ENCODE measurements at regions not wholly inside any gene's neighbourhood (a gene's known extent, or its start where the extent isn't known, plus 50 kb on each side); places are given as distances from the start of the nearest gene placed in this dataset.
A peak's percentile ranks its signal among the peaks of the same experiment; 100 is the strongest.

DNA sequence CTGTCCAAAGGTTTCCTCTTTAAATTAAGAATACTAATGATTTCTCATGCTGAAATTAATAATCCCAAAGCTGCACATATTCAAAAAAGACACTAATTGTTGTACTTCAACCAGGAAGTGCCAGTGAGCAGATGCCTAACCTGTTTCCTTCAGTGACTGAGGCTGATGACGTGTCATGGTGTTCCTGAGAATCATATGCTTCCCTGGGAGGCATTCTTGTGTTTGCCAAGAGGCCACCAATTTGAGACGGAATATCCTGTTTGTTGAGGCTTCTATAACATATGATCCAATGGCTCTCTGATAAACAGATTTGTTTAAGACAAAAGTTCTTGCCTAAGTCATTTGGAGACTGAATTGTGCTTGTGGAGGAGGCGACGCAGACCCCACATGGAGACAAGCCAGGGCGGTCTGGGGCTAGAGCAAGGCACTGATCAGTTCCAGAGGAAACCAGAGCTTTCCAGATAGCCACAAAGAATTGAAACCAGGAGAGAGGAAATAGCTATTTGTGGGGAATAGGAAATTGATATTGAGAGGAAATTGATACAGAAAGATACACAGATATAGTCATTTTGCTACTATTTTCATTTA is 66.4 kb upstream of the ZNF608 start:
- H3K36me3 Mint-ChIP-seq (ENCODE audit: low read depth), result no peaks in the 10 kb centered on the region
- H3K9me3 Mint-ChIP-seq, result no peaks in the 10 kb centered on the region
- H3K27me3 ChIP-seq (ENCODE audit: control insufficient read depth, insufficient read depth, low read length, poor library complexity, severe bottlenecking), result no peaks in the 10 kb centered on the region
- H3K36me3 ChIP-seq (ENCODE audit: control insufficient read depth, insufficient read depth, low read length), result no peaks in the 10 kb centered on the region
- H3K27me3 Mint-ChIP-seq (ENCODE audit: insufficient read depth), result no peaks in the 10 kb centered on the region
- H3K27ac ChIP-seq (ENCODE audit: low read depth, low read length), result no peak overlapping the region
- DNase-seq, result no peak
- H3K4me3 ChIP-seq (ENCODE audit: low read length), result no peak overlapping the region
- TF ChIP-seq, protein P1, sequence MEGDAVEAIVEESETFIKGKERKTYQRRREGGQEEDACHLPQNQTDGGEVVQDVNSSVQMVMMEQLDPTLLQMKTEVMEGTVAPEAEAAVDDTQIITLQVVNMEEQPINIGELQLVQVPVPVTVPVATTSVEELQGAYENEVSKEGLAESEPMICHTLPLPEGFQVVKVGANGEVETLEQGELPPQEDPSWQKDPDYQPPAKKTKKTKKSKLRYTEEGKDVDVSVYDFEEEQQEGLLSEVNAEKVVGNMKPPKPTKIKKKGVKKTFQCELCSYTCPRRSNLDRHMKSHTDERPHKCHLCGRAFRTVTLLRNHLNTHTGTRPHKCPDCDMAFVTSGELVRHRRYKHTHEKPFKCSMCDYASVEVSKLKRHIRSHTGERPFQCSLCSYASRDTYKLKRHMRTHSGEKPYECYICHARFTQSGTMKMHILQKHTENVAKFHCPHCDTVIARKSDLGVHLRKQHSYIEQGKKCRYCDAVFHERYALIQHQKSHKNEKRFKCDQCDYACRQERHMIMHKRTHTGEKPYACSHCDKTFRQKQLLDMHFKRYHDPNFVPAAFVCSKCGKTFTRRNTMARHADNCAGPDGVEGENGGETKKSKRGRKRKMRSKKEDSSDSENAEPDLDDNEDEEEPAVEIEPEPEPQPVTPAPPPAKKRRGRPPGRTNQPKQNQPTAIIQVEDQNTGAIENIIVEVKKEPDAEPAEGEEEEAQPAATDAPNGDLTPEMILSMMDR (conservative IDR thresholded peaks at IDR 0.05), result no peak
- H3K27ac Mint-ChIP-seq, result peak overlapping the region; percentile 33
- WGBS, 2 experiments (ENCODE audit: insufficient coverage in 1 of 2, insufficient read length in 1 of 2), result 93 to 96% methylated on average over 5 of the region's 5 CpGs
- H3K9me3 ChIP-seq (ENCODE audit: control insufficient read depth, low read length), result no peaks in the 10 kb centered on the region
- no peaks in the 10 kb centered on the region for H3K4me1 ChIP-seq (ENCODE audit: control insufficient read depth, insufficient read depth, low read length)
- peaks cover 4% of the 10 kb centered on the region for H3K4me1 Mint-ChIP-seq
- no peak overlapping the region for H3K9ac ChIP-seq (ENCODE audit: extremely low read depth, low read length, poor library complexity, severe bottlenecking)
- H3K4me3 Mint-ChIP-seq, result no peak overlapping the region

DNA sequence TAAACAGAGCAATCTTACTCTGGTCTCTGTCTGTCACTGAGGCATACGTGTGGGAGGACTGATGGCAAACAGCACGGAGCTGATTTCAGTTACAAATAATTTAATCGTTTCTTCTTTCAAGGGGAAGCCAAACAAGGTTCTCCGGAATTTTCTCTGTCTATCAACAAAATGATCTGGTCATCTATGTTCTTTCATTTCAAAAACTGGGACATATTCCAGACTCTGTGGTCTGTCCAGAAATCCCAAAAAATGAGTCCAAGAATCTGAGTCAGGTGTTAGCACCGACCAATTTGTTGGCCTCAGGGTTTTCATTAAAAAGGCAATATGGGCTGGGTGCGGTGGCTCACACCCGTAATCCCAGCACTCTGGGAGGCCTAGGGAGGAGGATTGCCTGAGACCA is 69.9 kb upstream of the ZNF608 start:
- no peak for DNase-seq
- no peaks in the 10 kb centered on the region for H3K27me3 ChIP-seq (ENCODE audit: control insufficient read depth, insufficient read depth, low read length, poor library complexity, severe bottlenecking)
- no peak overlapping the region for H3K9ac ChIP-seq (ENCODE audit: extremely low read depth, low read length, poor library complexity, severe bottlenecking)
- H3K4me3 ChIP-seq (ENCODE audit: low read length), result no peak overlapping the region
- Mint-ChIP-seq H3K27ac (no peak overlapping the region), H3K4me3 (no peak overlapping the region), H3K9me3 (no peaks in the 10 kb centered on the region), H3K4me1 (peaks cover 4% of the 10 kb centered on the region), H3K27me3 (ENCODE audit: insufficient read depth) (no peaks in the 10 kb centered on the region), H3K36me3 (ENCODE audit: low read depth) (no peaks in the 10 kb centered on the region)
- TF ChIP-seq, protein P1 (conservative IDR thresholded peaks at IDR 0.05), result no peak
- no peak overlapping the region for H3K27ac ChIP-seq (ENCODE audit: low read depth, low read length)
- no peaks in the 10 kb centered on the region for H3K9me3 ChIP-seq (ENCODE audit: control insufficient read depth, low read length)
- no peaks in the 10 kb centered on the region for H3K36me3 ChIP-seq (ENCODE audit: control insufficient read depth, insufficient read depth, low read length)
- 92 to 94% methylated on average over 4 to 7 of the region's 7 CpGs for WGBS, 2 experiments (ENCODE audit: insufficient coverage in 1 of 2, insufficient read length in 1 of 2)
- H3K4me1 ChIP-seq (ENCODE audit: control insufficient read depth, insufficient read depth, low read length), result no peaks in the 10 kb centered on the region

DNA sequence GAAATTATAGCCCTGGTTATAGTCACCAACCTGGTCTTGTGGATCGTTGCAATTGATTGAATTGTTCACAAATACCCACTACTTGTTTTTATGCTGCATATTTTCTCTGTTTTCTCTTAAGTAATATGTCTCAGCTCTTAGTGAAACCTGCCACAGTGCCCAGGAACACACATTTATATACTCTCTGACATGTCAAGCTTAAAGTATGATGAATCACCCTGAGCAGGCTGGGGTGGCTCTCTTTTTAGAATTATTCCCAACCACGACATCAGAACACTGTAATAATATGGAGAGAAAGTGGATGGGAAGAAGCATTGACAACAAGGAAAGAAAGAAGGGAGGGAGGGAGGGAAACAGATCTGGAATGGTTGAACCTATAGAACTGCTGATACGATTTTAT is 72.8 kb upstream of the ZNF608 start:
- WGBS, 2 experiments (ENCODE audit: insufficient coverage in 1 of 2, insufficient read length in 1 of 2), result 97% methylated on average over 2 of the region's 3 CpGs; no CpG with 5 or more reads in 1 of the 2 experiments
- Histone ChIP-seq H3K27ac (ENCODE audit: low read depth, low read length) (no peak overlapping the region), H3K36me3 (ENCODE audit: control insufficient read depth, insufficient read depth, low read length) (no peaks in the 10 kb centered on the region), H3K9ac (ENCODE audit: extremely low read depth, low read length, poor library complexity, severe bottlenecking) (no peak overlapping the region), H3K27me3 (ENCODE audit: control insufficient read depth, insufficient read depth, low read length, poor library complexity, severe bottlenecking) (no peaks in the 10 kb centered on the region), H3K4me1 (ENCODE audit: control insufficient read depth, insufficient read depth, low read length) (no peaks in the 10 kb centered on the region), H3K9me3 (ENCODE audit: control insufficient read depth, low read length) (no peaks in the 10 kb centered on the region), H3K4me3 (ENCODE audit: low read length) (no peak overlapping the region)
- TF ChIP-seq, protein P1 (conservative IDR thresholded peaks at IDR 0.05), result no peak
- H3K27me3 Mint-ChIP-seq (ENCODE audit: insufficient read depth), result no peaks in the 10 kb centered on the region
- no peak overlapping the region for H3K27ac Mint-ChIP-seq
- H3K4me3 Mint-ChIP-seq, result no peak overlapping the region
- H3K9me3 Mint-ChIP-seq, result no peaks in the 10 kb centered on the region
- H3K4me1 Mint-ChIP-seq, result no peaks in the 10 kb centered on the region
- DNase-seq, result no peak
- no peaks in the 10 kb centered on the region for H3K36me3 Mint-ChIP-seq (ENCODE audit: low read depth)
